ENCODE measurements at regions not wholly inside any gene's neighbourhood (a gene's known extent, or its start where the extent isn't known, plus 50 kb on each side); places are given as distances from the start of the nearest gene placed in this dataset.
A peak's percentile ranks its signal among the peaks of the same experiment; 100 is the strongest.

- no peak for DNase-seq (ENCODE audit: low read depth)
- TF ChIP-seq CTCF (IDR thresholded peaks at IDR 0.05; ENCODE audit: insufficient read depth, low read length, severe bottlenecking), result no peak
- H3K4me3 ChIP-seq (ENCODE audit: low read depth, low read length), result no peak overlapping the region
- no peak for FAIRE-seq
- H3K36me3 ChIP-seq (ENCODE audit: control insufficient read depth, insufficient read depth, low read length), result no peaks in the 10 kb centered on the region
- no peaks in the 10 kb centered on the region for H3K27me3 ChIP-seq (ENCODE audit: control insufficient read depth, insufficient read depth, low read length)
Measured at GRCh38 chr18:56522816-56523215, 115.6 kb downstream of the TXNL1 start.

GRCh38 chr18:56521263-56521662 is 117.1 kb downstream of the TXNL1 start:
- no peak overlapping the region for H3K4me3 ChIP-seq (ENCODE audit: low read depth, low read length)
- FAIRE-seq (no peak), DNase-seq (ENCODE audit: low read depth) (no peak)
- no peaks in the 10 kb centered on the region for H3K27me3 ChIP-seq (ENCODE audit: control insufficient read depth, insufficient read depth, low read length)
- TF ChIP-seq CTCF (IDR thresholded peaks at IDR 0.05; ENCODE audit: insufficient read depth, low read length, severe bottlenecking), result no peak
- H3K36me3 ChIP-seq (ENCODE audit: control insufficient read depth, insufficient read depth, low read length), result no peaks in the 10 kb centered on the region

DNA sequence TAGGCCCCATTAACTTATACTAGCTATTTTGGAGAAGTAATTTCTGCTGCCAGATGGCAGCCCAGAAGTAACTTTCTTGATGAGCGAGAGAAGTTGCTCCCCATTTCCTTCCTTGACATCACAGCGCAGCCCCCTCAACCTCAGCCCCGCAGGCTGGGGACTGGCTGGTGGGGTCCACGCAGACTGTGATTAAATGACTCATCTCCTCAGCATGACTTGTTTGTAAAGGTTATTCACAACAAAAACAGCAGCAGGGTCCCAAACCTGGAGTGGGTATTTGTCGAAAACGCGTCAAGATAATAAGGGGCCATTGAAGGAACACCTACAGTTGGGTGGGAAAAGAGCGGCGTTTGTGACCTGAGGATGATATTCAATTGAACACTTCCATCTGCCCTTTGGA is 120.6 kb downstream of the TXNL1 start:
- FAIRE-seq (no peak), DNase-seq (ENCODE audit: low read depth) (no peak)
- no peak for TF ChIP-seq CTCF (IDR thresholded peaks at IDR 0.05; ENCODE audit: insufficient read depth, low read length, severe bottlenecking)

GRCh38 chr18:56517196-56517595 is 121.2 kb downstream of the TXNL1 start:
- Histone ChIP-seq H3K4me3 (ENCODE audit: low read depth, low read length) (no peak overlapping the region), H3K27me3 (ENCODE audit: control insufficient read depth, insufficient read depth, low read length) (no peaks in the 10 kb centered on the region), H3K36me3 (ENCODE audit: control insufficient read depth, insufficient read depth, low read length) (no peaks in the 10 kb centered on the region)
- no peak for TF ChIP-seq CTCF (IDR thresholded peaks at IDR 0.05; ENCODE audit: insufficient read depth, low read length, severe bottlenecking)
- FAIRE-seq (no peak), DNase-seq (ENCODE audit: low read depth) (no peak)

More for the DNA sequence above, 120.6 kb downstream of the TXNL1 start:
- Histone ChIP-seq H3K36me3 (ENCODE audit: control insufficient read depth, insufficient read depth, low read length) (no peaks in the 10 kb centered on the region), H3K27me3 (ENCODE audit: control insufficient read depth, insufficient read depth, low read length) (no peaks in the 10 kb centered on the region), H3K4me3 (ENCODE audit: low read depth, low read length) (no peak overlapping the region)

GRCh38 chr18:56516789-56517188 is 121.6 kb downstream of the TXNL1 start:
- Histone ChIP-seq H3K4me3 (ENCODE audit: low read depth, low read length) (no peak overlapping the region), H3K36me3 (ENCODE audit: control insufficient read depth, insufficient read depth, low read length) (no peaks in the 10 kb centered on the region), H3K27me3 (ENCODE audit: control insufficient read depth, insufficient read depth, low read length) (no peaks in the 10 kb centered on the region)
- FAIRE-seq (peak; percentile 93), DNase-seq (ENCODE audit: low read depth) (no peak)
- no peak for TF ChIP-seq CTCF (IDR thresholded peaks at IDR 0.05; ENCODE audit: insufficient read depth, low read length, severe bottlenecking)

- DNase-seq (ENCODE audit: low read depth) (no peak), FAIRE-seq (no peak)
- H3K27me3 ChIP-seq (ENCODE audit: control insufficient read depth, insufficient read depth, low read length), result no peaks in the 10 kb centered on the region
- H3K4me3 ChIP-seq (ENCODE audit: low read depth, low read length), result no peak overlapping the region
- H3K36me3 ChIP-seq (ENCODE audit: control insufficient read depth, insufficient read depth, low read length), result no peaks in the 10 kb centered on the region
- no peak for TF ChIP-seq CTCF (IDR thresholded peaks at IDR 0.05; ENCODE audit: insufficient read depth, low read length, severe bottlenecking)
Measured at GRCh38 chr18:56515522-56515921, 122.9 kb downstream of the TXNL1 start.

Data from bronchial epithelial cell (primary cell).